ENCODE measurements at regions not wholly inside any gene's neighbourhood (a gene's known extent, or its start where the extent isn't known, plus 50 kb on each side); places are given as distances from the start of the nearest gene placed in this dataset.
"Not testable (repeated sequence)": the region's sequence is repeated elsewhere in the genome, so short reads cannot be mapped to it uniquely, and the experiment has no call there.

DNA sequence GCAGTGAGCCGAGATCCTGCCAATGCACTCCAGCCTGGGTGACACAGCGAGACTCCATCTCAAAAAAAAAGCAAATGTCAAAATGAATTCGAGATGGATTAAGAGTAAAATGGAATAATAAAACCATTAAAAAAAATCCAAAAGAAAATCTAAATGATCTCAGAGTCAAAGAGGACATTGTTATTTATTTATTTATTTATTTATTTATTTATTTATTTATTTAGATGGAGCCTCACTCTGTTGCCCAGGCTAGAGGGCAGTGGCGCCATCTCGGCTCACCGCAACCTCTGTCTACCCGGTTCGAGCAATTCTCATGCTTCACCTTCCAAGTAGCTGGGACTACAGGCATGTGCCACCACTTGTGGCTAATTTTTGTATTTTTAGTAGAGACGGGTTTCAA is 349.2 kb downstream of the ANKRD30A start:
- Histone ChIP-seq H3K36me3 (ENCODE audit: insufficient read depth, insufficient read length, low read length) (no peaks in the 10 kb centered on the region), H3K4me1 (ENCODE audit: insufficient read depth, insufficient read length) (no peaks in the 10 kb centered on the region), H3K9ac (ENCODE audit: insufficient read length, low read depth) (no peak overlapping the region), H3K27me3 (ENCODE audit: insufficient read depth, insufficient read length) (no peaks in the 10 kb centered on the region), H3K4me3 (ENCODE audit: insufficient read length, low read depth) (no peak overlapping the region), H3K9me3 (ENCODE audit: insufficient read depth, low read length) (no peaks in the 10 kb centered on the region)
- TF ChIP-seq YY1 (IDR thresholded peaks at IDR 0.05; ENCODE audit: insufficient read depth, insufficient read length): no peak
- no peak for TF ChIP-seq SUZ12 (IDR thresholded peaks at IDR 0.05; ENCODE audit: extremely low read depth, insufficient read depth, insufficient read length)
- TF ChIP-seq ZNF274 (IDR thresholded peaks at IDR 0.05; ENCODE audit: low read depth, low read length): no peak
- no peak for DNase-seq (ENCODE audit: low read depth, low spot score)

DNA sequence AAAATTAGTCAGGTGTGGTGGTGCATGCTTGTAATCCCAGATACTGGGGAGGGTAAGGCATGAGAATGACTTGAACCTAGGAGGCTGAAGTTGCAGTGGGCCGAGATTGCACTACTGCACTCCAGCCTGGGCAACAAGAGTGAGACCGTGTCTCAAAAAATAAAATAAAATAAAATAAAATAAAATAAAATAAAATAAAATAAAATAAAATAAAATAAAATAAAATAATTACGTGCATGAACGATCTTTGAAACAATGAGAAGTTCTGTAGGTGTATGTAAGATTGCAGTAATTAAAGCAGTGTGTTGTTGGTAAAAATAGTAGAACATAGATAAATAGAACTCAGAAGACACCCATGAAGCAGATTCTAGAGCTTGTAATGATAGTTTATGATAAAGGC is 348.5 kb downstream of the ANKRD30A start:
- no peaks in the 10 kb centered on the region for H3K36me3 ChIP-seq (ENCODE audit: insufficient read depth, insufficient read length, low read length)
- no peaks in the 10 kb centered on the region for H3K9me3 ChIP-seq (ENCODE audit: insufficient read depth, low read length)
- H3K9ac ChIP-seq (ENCODE audit: insufficient read length, low read depth): no peak overlapping the region
- H3K4me3 ChIP-seq (ENCODE audit: insufficient read length, low read depth): no peak overlapping the region
- H3K4me1 ChIP-seq (ENCODE audit: insufficient read depth, insufficient read length): no peaks in the 10 kb centered on the region
- DNase-seq (ENCODE audit: low read depth, low spot score): no peak
- H3K27me3 ChIP-seq (ENCODE audit: insufficient read depth, insufficient read length): no peaks in the 10 kb centered on the region
- no peak for TF ChIP-seq SUZ12 (IDR thresholded peaks at IDR 0.05; ENCODE audit: extremely low read depth, insufficient read depth, insufficient read length)
- no peak for TF ChIP-seq YY1 (IDR thresholded peaks at IDR 0.05; ENCODE audit: insufficient read depth, insufficient read length)
- TF ChIP-seq ZNF274 (IDR thresholded peaks at IDR 0.05; ENCODE audit: low read depth, low read length): no peak

DNA sequence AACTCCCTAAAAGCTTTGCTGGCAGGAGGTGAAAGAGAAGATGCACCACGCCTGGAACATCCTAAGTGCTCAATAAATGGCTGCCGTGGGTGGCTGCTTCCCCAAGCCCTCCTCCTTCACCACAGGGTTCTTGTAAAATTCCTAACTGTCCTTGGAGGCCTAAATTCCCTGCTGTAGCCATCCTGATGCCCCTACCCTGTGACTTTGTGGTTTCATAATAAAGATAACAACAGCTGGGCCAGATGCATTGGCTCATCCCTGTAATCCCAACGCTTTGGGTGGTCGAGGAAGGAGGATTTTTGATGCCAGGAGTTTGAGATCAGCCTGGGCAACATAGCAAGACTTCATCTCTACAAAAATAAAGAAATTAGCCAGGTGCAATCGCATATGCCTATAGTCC is 341.8 kb downstream of the ANKRD30A start:
- H3K4me3 ChIP-seq (ENCODE audit: insufficient read length, low read depth): no peak overlapping the region
- no peak for DNase-seq (ENCODE audit: low read depth, low spot score)
- TF ChIP-seq SUZ12 (IDR thresholded peaks at IDR 0.05; ENCODE audit: extremely low read depth, insufficient read depth, insufficient read length): no peak
- TF ChIP-seq YY1 (IDR thresholded peaks at IDR 0.05; ENCODE audit: insufficient read depth, insufficient read length): no peak
- no peak for TF ChIP-seq ZNF274 (IDR thresholded peaks at IDR 0.05; ENCODE audit: low read depth, low read length)

DNA sequence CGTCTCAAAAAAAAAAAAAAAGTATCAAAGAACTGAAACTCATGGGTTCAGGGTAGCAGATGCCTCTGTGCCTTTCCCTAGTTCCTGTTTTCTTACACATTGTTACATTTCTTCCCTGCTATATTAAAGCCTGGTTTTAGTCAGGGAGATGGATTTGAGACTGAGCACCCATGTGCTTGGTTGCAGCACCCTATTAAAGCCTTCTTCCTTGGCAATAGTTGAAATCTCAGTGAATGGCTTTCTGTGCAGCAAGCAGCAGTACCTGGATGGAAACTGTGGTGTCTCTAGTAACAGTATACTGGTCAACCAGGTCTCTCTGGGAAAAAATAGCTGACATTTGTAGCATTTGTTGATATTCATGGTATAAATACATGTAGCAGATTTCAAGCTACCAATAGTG is 331.1 kb downstream of the ANKRD30A start:
- Histone ChIP-seq H3K9ac (ENCODE audit: insufficient read length, low read depth) (no peak overlapping the region), H3K27me3 (ENCODE audit: insufficient read depth, insufficient read length) (no peaks in the 10 kb centered on the region), H3K4me1 (ENCODE audit: insufficient read depth, insufficient read length) (no peaks in the 10 kb centered on the region), H3K9me3 (ENCODE audit: insufficient read depth, low read length) (peaks cover 9% of the 10 kb centered on the region; the same call in 1 of the 2 replicates), H3K4me3 (ENCODE audit: insufficient read length, low read depth) (no peak overlapping the region), H3K36me3 (ENCODE audit: insufficient read depth, insufficient read length, low read length) (no peaks in the 10 kb centered on the region)
- DNase-seq (ENCODE audit: low read depth, low spot score): no peak
- TF ChIP-seq ZNF274 (IDR thresholded peaks at IDR 0.05; ENCODE audit: low read depth, low read length): no peak
- no peak for TF ChIP-seq SUZ12 (IDR thresholded peaks at IDR 0.05; ENCODE audit: extremely low read depth, insufficient read depth, insufficient read length)
- TF ChIP-seq YY1 (IDR thresholded peaks at IDR 0.05; ENCODE audit: insufficient read depth, insufficient read length): no peak

More for the DNA sequence above, 341.8 kb downstream of the ANKRD30A start:
- Histone ChIP-seq H3K9me3 (ENCODE audit: insufficient read depth, low read length) (no peaks in the 10 kb centered on the region), H3K36me3 (ENCODE audit: insufficient read depth, insufficient read length, low read length) (no peaks in the 10 kb centered on the region), H3K4me1 (ENCODE audit: insufficient read depth, insufficient read length) (no peaks in the 10 kb centered on the region), H3K27me3 (ENCODE audit: insufficient read depth, insufficient read length) (no peaks in the 10 kb centered on the region), H3K9ac (ENCODE audit: insufficient read length, low read depth) (no peak overlapping the region)

GRCh38 chr10:37448161-37448560 is 322.8 kb downstream of the ANKRD30A start:
- Histone ChIP-seq H3K4me1 (ENCODE audit: insufficient read depth, insufficient read length) (no peaks in the 10 kb centered on the region), H3K9me3 (ENCODE audit: insufficient read depth, low read length) (no peaks in the 10 kb centered on the region), H3K9ac (ENCODE audit: insufficient read length, low read depth) (no peak overlapping the region), H3K27me3 (ENCODE audit: insufficient read depth, insufficient read length) (no peaks in the 10 kb centered on the region), H3K4me3 (ENCODE audit: insufficient read length, low read depth) (no peak overlapping the region), H3K36me3 (ENCODE audit: insufficient read depth, insufficient read length, low read length) (no peaks in the 10 kb centered on the region)
- no peak for TF ChIP-seq ZNF274 (IDR thresholded peaks at IDR 0.05; ENCODE audit: low read depth, low read length)
- no peak for TF ChIP-seq SUZ12 (IDR thresholded peaks at IDR 0.05; ENCODE audit: extremely low read depth, insufficient read depth, insufficient read length)
- TF ChIP-seq YY1 (IDR thresholded peaks at IDR 0.05; ENCODE audit: insufficient read depth, insufficient read length): no peak
- no peak for DNase-seq (ENCODE audit: low read depth, low spot score)

GRCh38 chr10:37442882-37443281 is 317.5 kb downstream of the ANKRD30A start:
- DNase-seq (ENCODE audit: low read depth, low spot score): no peak
- Histone ChIP-seq H3K27me3 (ENCODE audit: insufficient read depth, insufficient read length) (no peaks in the 10 kb centered on the region), H3K9ac (ENCODE audit: insufficient read length, low read depth) (no peak overlapping the region), H3K9me3 (ENCODE audit: insufficient read depth, low read length) (no peaks in the 10 kb centered on the region), H3K4me1 (ENCODE audit: insufficient read depth, insufficient read length) (no peaks in the 10 kb centered on the region), H3K4me3 (ENCODE audit: insufficient read length, low read depth) (no peak overlapping the region), H3K36me3 (ENCODE audit: insufficient read depth, insufficient read length, low read length) (no peaks in the 10 kb centered on the region)
- TF ChIP-seq YY1 (IDR thresholded peaks at IDR 0.05; ENCODE audit: insufficient read depth, insufficient read length) (no peak), SUZ12 (IDR thresholded peaks at IDR 0.05; ENCODE audit: extremely low read depth, insufficient read depth, insufficient read length) (no peak), ZNF274 (IDR thresholded peaks at IDR 0.05; ENCODE audit: low read depth, low read length) (no peak)

- not testable (repeated sequence) for H3K4me1 ChIP-seq (ENCODE audit: insufficient read depth, insufficient read length); H3K27me3 ChIP-seq (ENCODE audit: insufficient read depth, insufficient read length); DNase-seq (ENCODE audit: low read depth, low spot score); H3K4me3 ChIP-seq (ENCODE audit: insufficient read length, low read depth); H3K36me3 ChIP-seq (ENCODE audit: insufficient read depth, insufficient read length, low read length); H3K9me3 ChIP-seq (ENCODE audit: insufficient read depth, low read length); H3K9ac ChIP-seq (ENCODE audit: insufficient read length, low read depth)
These were observed 315.8 kb downstream of the ANKRD30A start for GRCh38 chr10:37441224-37441623.

DNA sequence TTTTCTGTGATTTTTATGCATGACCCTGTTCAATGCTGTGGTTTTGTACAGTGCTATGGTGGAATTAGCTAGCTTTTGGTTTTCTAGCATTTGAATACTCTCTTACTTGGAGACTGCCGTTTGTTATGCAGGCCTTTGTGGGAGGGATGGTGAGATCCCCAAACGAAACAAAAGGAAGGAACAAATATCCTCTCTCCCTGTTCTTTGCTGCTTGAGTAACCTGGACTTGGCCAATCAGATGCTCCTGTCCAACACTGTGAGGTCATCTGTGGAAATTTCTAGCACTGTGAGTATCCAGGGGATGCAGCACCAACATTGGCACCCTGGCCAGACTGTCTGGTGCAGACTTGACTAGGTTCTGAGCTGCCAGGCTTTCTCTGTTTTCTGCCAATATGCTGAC is 314.4 kb downstream of the ANKRD30A start:
- Histone ChIP-seq H3K36me3 (ENCODE audit: insufficient read depth, insufficient read length, low read length) (no peaks in the 10 kb centered on the region), H3K27me3 (ENCODE audit: insufficient read depth, insufficient read length) (no peaks in the 10 kb centered on the region), H3K4me3 (ENCODE audit: insufficient read length, low read depth) (no peak overlapping the region), H3K9me3 (ENCODE audit: insufficient read depth, low read length) (no peaks in the 10 kb centered on the region), H3K4me1 (ENCODE audit: insufficient read depth, insufficient read length) (no peaks in the 10 kb centered on the region), H3K9ac (ENCODE audit: insufficient read length, low read depth) (no peak overlapping the region)
- TF ChIP-seq SUZ12 (IDR thresholded peaks at IDR 0.05; ENCODE audit: extremely low read depth, insufficient read depth, insufficient read length) (no peak), ZNF274 (IDR thresholded peaks at IDR 0.05; ENCODE audit: low read depth, low read length) (no peak), YY1 (IDR thresholded peaks at IDR 0.05; ENCODE audit: insufficient read depth, insufficient read length) (no peak)
- DNase-seq (ENCODE audit: low read depth, low spot score): no peak

Measured in NT2/D1 (cell line).